ENCODE measurements at regions not wholly inside any gene's neighbourhood (a gene's known extent, or its start where the extent isn't known, plus 50 kb on each side); places are given as distances from the start of the nearest gene placed in this dataset.

GRCh38 chrX:38985945-38986344 is 184.7 kb downstream of the MID1IP1 start:
- no peak overlapping the region for H3K4me3 ChIP-seq (ENCODE audit: low read depth, low read length)
- DNase-seq (ENCODE audit: low read depth) (no peak), FAIRE-seq (no peak)
- H3K27me3 ChIP-seq (ENCODE audit: control insufficient read depth, insufficient read depth, low read length), result no peaks in the 10 kb centered on the region
- TF ChIP-seq, protein P1, sequence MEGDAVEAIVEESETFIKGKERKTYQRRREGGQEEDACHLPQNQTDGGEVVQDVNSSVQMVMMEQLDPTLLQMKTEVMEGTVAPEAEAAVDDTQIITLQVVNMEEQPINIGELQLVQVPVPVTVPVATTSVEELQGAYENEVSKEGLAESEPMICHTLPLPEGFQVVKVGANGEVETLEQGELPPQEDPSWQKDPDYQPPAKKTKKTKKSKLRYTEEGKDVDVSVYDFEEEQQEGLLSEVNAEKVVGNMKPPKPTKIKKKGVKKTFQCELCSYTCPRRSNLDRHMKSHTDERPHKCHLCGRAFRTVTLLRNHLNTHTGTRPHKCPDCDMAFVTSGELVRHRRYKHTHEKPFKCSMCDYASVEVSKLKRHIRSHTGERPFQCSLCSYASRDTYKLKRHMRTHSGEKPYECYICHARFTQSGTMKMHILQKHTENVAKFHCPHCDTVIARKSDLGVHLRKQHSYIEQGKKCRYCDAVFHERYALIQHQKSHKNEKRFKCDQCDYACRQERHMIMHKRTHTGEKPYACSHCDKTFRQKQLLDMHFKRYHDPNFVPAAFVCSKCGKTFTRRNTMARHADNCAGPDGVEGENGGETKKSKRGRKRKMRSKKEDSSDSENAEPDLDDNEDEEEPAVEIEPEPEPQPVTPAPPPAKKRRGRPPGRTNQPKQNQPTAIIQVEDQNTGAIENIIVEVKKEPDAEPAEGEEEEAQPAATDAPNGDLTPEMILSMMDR (IDR thresholded peaks at IDR 0.05; ENCODE audit: insufficient read depth, low read length, severe bottlenecking), result no peak
- no peaks in the 10 kb centered on the region for H3K36me3 ChIP-seq (ENCODE audit: control insufficient read depth, insufficient read depth, low read length)

DNA sequence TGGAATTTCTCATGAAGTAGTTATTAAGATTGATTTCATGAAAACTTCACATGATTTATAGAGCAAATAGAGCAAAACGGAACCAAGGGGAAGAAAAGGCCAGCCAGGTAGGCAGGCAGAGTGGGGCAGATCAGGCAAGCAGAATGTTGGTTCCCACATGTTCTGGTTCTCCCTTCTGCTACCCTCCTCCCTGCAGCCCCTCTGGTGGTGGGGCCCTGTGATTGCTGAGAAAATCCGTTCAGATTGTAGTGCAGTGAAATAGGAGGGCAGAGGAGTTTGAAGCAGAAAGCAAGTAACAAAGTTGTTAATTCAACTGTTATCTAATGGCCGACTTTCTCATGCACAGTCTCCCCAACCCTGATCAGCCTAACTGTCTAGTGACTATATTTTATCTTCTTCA is 185.3 kb downstream of the MID1IP1 start:
- Histone ChIP-seq H3K27me3 (ENCODE audit: control insufficient read depth, insufficient read depth, low read length) (no peaks in the 10 kb centered on the region), H3K4me3 (ENCODE audit: low read depth, low read length) (no peak overlapping the region), H3K36me3 (ENCODE audit: control insufficient read depth, insufficient read depth, low read length) (no peaks in the 10 kb centered on the region)
- no peak for DNase-seq (ENCODE audit: low read depth)
- TF ChIP-seq, protein P1 (IDR thresholded peaks at IDR 0.05; ENCODE audit: insufficient read depth, low read length, severe bottlenecking), result no peak
- FAIRE-seq, result no peak

DNA sequence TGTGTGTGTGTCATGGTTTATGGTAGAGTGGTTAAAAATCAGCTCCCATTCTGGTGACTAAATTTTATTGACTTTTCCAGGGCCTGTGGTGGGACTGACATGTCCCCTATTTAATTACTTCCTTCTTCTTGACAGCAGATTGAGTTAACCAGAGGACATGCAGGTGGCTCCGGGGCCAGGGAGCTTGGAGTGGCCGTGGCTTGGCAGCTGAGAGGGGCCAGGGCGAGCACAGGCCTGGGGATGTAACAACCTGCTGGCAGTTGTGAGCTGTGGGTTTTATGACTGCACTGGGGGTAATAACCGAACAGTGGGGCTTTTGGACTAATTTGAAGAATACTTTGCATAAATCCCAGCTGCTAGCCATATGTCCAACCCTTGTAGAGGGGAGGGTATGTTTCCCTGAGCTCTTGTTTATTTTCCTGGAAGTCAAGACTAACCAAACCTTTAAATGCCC is 186.0 kb downstream of the MID1IP1 start:
- TF ChIP-seq, protein P1 (IDR thresholded peaks at IDR 0.05; ENCODE audit: insufficient read depth, low read length, severe bottlenecking), result no peak
- no peak overlapping the region for H3K4me3 ChIP-seq (ENCODE audit: low read depth, low read length)

GRCh38 chrX:38988301-38988700 is 187.0 kb downstream of the MID1IP1 start:
- FAIRE-seq, result no peak
- no peaks in the 10 kb centered on the region for H3K27me3 ChIP-seq (ENCODE audit: control insufficient read depth, insufficient read depth, low read length)
- no peaks in the 10 kb centered on the region for H3K36me3 ChIP-seq (ENCODE audit: control insufficient read depth, insufficient read depth, low read length)
- DNase-seq (ENCODE audit: low read depth), result no peak
- TF ChIP-seq, protein P1 (IDR thresholded peaks at IDR 0.05; ENCODE audit: insufficient read depth, low read length, severe bottlenecking), result no peak
- H3K4me3 ChIP-seq (ENCODE audit: low read depth, low read length), result no peak overlapping the region

More for the DNA sequence above, 186.0 kb downstream of the MID1IP1 start:
- FAIRE-seq (no peak), DNase-seq (ENCODE audit: low read depth) (no peak)
- no peaks in the 10 kb centered on the region for H3K27me3 ChIP-seq (ENCODE audit: control insufficient read depth, insufficient read depth, low read length)
- no peaks in the 10 kb centered on the region for H3K36me3 ChIP-seq (ENCODE audit: control insufficient read depth, insufficient read depth, low read length)

DNA sequence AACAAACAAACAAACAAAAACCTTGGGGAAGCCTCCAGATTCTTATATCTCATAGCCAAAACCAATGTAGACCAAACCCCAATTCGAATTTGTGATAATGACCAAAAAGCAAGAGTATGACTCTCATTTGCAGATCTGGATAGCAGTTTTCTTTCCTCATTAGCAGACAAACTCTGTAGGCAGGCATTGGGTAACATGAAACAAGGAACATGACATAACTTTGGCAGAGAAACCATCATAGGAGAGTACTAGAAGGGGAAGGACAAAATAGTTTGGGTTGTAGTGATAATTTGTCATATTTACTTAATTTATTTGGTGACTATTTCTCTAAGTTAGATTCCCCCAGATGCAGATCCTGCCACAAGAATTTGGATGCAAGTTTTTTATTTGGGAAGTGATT is 187.8 kb downstream of the MID1IP1 start:
- no peak for FAIRE-seq
- Histone ChIP-seq H3K36me3 (ENCODE audit: control insufficient read depth, insufficient read depth, low read length) (no peaks in the 10 kb centered on the region), H3K4me3 (ENCODE audit: low read depth, low read length) (no peak overlapping the region), H3K27me3 (ENCODE audit: control insufficient read depth, insufficient read depth, low read length) (no peaks in the 10 kb centered on the region)
- DNase-seq (ENCODE audit: low read depth), result no peak
- TF ChIP-seq, protein P1 (IDR thresholded peaks at IDR 0.05; ENCODE audit: insufficient read depth, low read length, severe bottlenecking), result no peak
